Hepatocyte (in vitro differentiated cells): ENCODE measurements at regions not wholly inside any gene's neighbourhood (a gene's known extent, or its start where the extent isn't known, plus 50 kb on each side); places are given as distances from the start of the nearest gene placed in this dataset.

Experiments
- DNase-seq: peaks from one replicate; pipeline ENCODE4 v3.0.0-alpha.2; 2016; ENCODE audit warnings: low spot score
- H2AFZ ChIP-seq: fragments of 200-600 bp; sonication (generic); 2 replicates; pipeline ENCODE4 v1.6.0; 2016; ENCODE audit warnings: antibody characterized with exemption, mild to moderate bottlenecking
- H3K27ac ChIP-seq: fragments of 200-600 bp; sonication (generic); 2 replicates; pipeline ENCODE4 v1.5.1; 2016; ENCODE audit warnings: mild to moderate bottlenecking
- H3K27me3 ChIP-seq: fragments of 200-600 bp; sonication (generic); 2 replicates; pipeline ENCODE4 v1.6.1; 2016
- H3K36me3 ChIP-seq: fragments of 200-600 bp; sonication (generic); replicated peaks from 2 replicates; pipeline ENCODE4 v1.5.1; 2016; ENCODE audit warnings: low read depth; ENCODE audit not compliant: insufficient read depth
- H3K4me1 ChIP-seq: fragments of 200-600 bp; sonication (generic); 2 replicates; pipeline ENCODE4 v1.5.1; 2016; ENCODE audit warnings: mild to moderate bottlenecking, moderate library complexity; ENCODE audit not compliant: insufficient read depth
- H3K4me2 ChIP-seq: fragments of 200-600 bp; sonication (generic); 2 replicates; pipeline ENCODE4 v1.6.0; 2016
- H3K4me3 ChIP-seq: fragments of 200-600 bp; sonication (generic); 2 replicates; pipeline ENCODE4 v1.5.1; 2016; ENCODE audit warnings: mild to moderate bottlenecking
- H3K79me2 ChIP-seq: fragments of 200-600 bp; sonication (generic); 2 replicates; pipeline ENCODE4 v1.6.0; 2017; ENCODE audit warnings: mild to moderate bottlenecking
- H3K9me2 ChIP-seq: fragments of 200-600 bp; sonication (generic); replicated peaks from 2 replicates; pipeline ENCODE4 v1.6.0; 2017; ENCODE audit warnings: mild to moderate bottlenecking; ENCODE audit not compliant: insufficient read depth
- H3K9me3 ChIP-seq: fragments of 200-600 bp; sonication (generic); 2 replicates; pipeline ENCODE4 v1.5.1; 2016; ENCODE audit warnings: low read depth, mild to moderate bottlenecking
- H4K20me1 ChIP-seq: fragments of 200-600 bp; sonication (generic); 2 replicates; pipeline ENCODE4 v1.6.0; 2016; ENCODE audit warnings: mild to moderate bottlenecking; ENCODE audit not compliant: insufficient read depth, poor library complexity, severe bottlenecking
- CTCF ChIP-seq: fragments of 200-600 bp; sonication (generic); IDR thresholded peaks from 2 replicates; pipeline ENCODE4 v1.5.1; 2016; ENCODE audit warnings: antibody characterized with exemption, mild to moderate bottlenecking; ENCODE audit not compliant: poor library complexity
- EZH2 ChIP-seq: fragments of 200-600 bp; sonication (generic); IDR thresholded peaks from 2 replicates; pipeline ENCODE4 v1.6.1; 2016; ENCODE audit warnings: antibody characterized with exemption, mild to moderate bottlenecking, borderline replicate concordance
- EZH2phosphoT487 ChIP-seq: fragments of 200-600 bp; sonication (generic); IDR thresholded peaks from one replicate; pipeline ENCODE4 v1.6.1; 2018; ENCODE audit warnings: antibody characterized with exemption, mild to moderate bottlenecking, low read depth, moderate library complexity; ENCODE audit not compliant: unreplicated experiment, severe bottlenecking
- WGBS: methylation state at CpG from one replicate; pipeline ENCODE4 v1.1.6; 2016; ENCODE audit warnings: low lambda C conversion rate; ENCODE audit errors: missing lambda C conversion rate; 5-methylcytosine and 5-hydroxymethylcytosine counted together

- Histone ChIP-seq H3K79me2 (no peaks in the 10 kb centered on the region), H3K4me1 (no peaks in the 10 kb centered on the region), H3K27ac (no peak overlapping the region), H3K4me3 (no peak overlapping the region), H3K27me3 (no peaks in the 10 kb centered on the region), H3K4me2 (no peak overlapping the region), H2AFZ (no peak overlapping the region), H3K36me3 (no peaks in the 10 kb centered on the region), H3K9me2 (no peaks in the 10 kb centered on the region), H4K20me1 (no peaks in the 10 kb centered on the region), H3K9me3 (no peaks in the 10 kb centered on the region)
- no peak for DNase-seq
- no peak for TF ChIP-seq CTCF
- no peak for TF ChIP-seq EZH2
- no peak for TF ChIP-seq EZH2phosphoT487
- 76% methylated on average over 5 of the region's 5 CpGs for WGBS
Observed at GRCh38 chr2:136496966-136497365, 268.4 kb upstream of the THSD7B start.

GRCh38 chr2:136495636-136496035 lies 269.7 kb upstream of the THSD7B start:
- H2AFZ ChIP-seq = no peak overlapping the region
- H3K9me2 ChIP-seq = no peaks in the 10 kb centered on the region
- H4K20me1 ChIP-seq = no peaks in the 10 kb centered on the region
- no peak overlapping the region for H3K4me2 ChIP-seq
- 93% methylated on average over 5 of the region's 5 CpGs for WGBS
- TF ChIP-seq EZH2 = no peak
- TF ChIP-seq CTCF = no peak
- TF ChIP-seq EZH2phosphoT487 = no peak
- no peak for DNase-seq
- H3K79me2 ChIP-seq = no peaks in the 10 kb centered on the region
- H3K4me3 ChIP-seq = no peak overlapping the region
- H3K4me1 ChIP-seq = no peaks in the 10 kb centered on the region
- no peaks in the 10 kb centered on the region for H3K9me3 ChIP-seq
- no peaks in the 10 kb centered on the region for H3K27me3 ChIP-seq
- no peaks in the 10 kb centered on the region for H3K36me3 ChIP-seq
- H3K27ac ChIP-seq = no peak overlapping the region

- H3K79me2 ChIP-seq = no peaks in the 10 kb centered on the region
- no peak overlapping the region for H3K27ac ChIP-seq
- no peaks in the 10 kb centered on the region for H3K4me1 ChIP-seq
- no peak overlapping the region for H3K4me2 ChIP-seq
- TF ChIP-seq EZH2 = no peak
- TF ChIP-seq CTCF = no peak
- no peak for TF ChIP-seq EZH2phosphoT487
- no peaks in the 10 kb centered on the region for H3K27me3 ChIP-seq
- no peaks in the 10 kb centered on the region for H3K9me2 ChIP-seq
- WGBS = 67% methylated on average over 8 of the region's 8 CpGs
- H3K9me3 ChIP-seq = no peaks in the 10 kb centered on the region
- no peaks in the 10 kb centered on the region for H4K20me1 ChIP-seq
- H3K36me3 ChIP-seq = no peaks in the 10 kb centered on the region
- DNase-seq = no peak
- H2AFZ ChIP-seq = no peak overlapping the region
- no peak overlapping the region for H3K4me3 ChIP-seq
Observed at GRCh38 chr2:136492901-136493300, 272.4 kb upstream of the THSD7B start.

- 83% methylated on average over 3 of the region's 3 CpGs for WGBS
- H3K36me3 ChIP-seq = no peaks in the 10 kb centered on the region
- H4K20me1 ChIP-seq = no peaks in the 10 kb centered on the region
- no peak overlapping the region for H3K4me3 ChIP-seq
- no peak overlapping the region for H2AFZ ChIP-seq
- no peaks in the 10 kb centered on the region for H3K27me3 ChIP-seq
- no peak for TF ChIP-seq EZH2phosphoT487
- TF ChIP-seq EZH2 = no peak
- no peak for TF ChIP-seq CTCF
- no peaks in the 10 kb centered on the region for H3K9me3 ChIP-seq
- no peak overlapping the region for H3K27ac ChIP-seq
- H3K9me2 ChIP-seq = no peaks in the 10 kb centered on the region
- no peak overlapping the region for H3K4me2 ChIP-seq
- no peak for DNase-seq
- H3K4me1 ChIP-seq = no peaks in the 10 kb centered on the region
- no peaks in the 10 kb centered on the region for H3K79me2 ChIP-seq
Observed at GRCh38 chr2:136490100-136490499, 275.2 kb upstream of the THSD7B start.
